ENCODE measurements at regions not wholly inside any gene's neighbourhood (a gene's known extent, or its start where the extent isn't known, plus 50 kb on each side); places are given as distances from the start of the nearest gene placed in this dataset.

DNA sequence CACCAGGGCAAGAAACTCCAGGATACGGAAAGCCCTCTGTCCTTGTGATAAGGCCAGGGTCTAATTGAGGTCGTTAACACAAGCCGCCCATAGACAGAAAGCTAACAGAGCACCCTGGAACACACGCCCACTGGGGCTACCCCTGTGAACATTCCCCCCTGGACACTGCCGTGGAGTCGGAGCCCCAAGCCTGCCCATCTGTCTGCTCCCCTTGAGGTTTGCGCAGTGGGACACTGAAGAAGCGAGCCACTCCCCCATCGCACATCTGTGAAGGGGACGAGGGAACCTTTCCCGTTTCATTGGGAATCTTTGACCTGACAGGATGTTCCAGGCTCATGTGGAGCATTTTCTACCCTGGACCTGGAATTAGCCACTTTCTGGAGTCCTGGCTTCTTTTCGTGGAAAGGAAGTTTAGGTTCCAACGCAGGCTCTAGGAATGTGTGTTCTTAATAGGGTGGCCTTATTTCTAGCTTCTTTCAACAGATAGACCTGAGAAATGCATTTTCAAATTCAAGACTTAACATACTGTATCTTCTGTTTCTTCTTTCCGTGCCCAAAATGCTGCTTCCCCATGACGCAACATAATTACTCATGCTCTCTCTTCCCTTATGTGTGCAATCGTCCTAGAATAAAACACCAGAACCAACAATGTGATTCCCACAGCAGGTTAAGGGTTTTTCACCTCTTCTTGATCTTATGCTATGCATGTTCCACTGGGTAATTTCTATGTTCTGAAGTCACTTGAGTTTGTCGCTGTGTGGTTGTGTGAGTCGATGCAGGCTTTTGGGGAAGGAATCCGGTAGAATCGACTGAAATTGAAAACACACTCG is 161.1 kb downstream of the ERMARD start:
- no peak for DNase-seq (ENCODE audit: low read depth)

DNA sequence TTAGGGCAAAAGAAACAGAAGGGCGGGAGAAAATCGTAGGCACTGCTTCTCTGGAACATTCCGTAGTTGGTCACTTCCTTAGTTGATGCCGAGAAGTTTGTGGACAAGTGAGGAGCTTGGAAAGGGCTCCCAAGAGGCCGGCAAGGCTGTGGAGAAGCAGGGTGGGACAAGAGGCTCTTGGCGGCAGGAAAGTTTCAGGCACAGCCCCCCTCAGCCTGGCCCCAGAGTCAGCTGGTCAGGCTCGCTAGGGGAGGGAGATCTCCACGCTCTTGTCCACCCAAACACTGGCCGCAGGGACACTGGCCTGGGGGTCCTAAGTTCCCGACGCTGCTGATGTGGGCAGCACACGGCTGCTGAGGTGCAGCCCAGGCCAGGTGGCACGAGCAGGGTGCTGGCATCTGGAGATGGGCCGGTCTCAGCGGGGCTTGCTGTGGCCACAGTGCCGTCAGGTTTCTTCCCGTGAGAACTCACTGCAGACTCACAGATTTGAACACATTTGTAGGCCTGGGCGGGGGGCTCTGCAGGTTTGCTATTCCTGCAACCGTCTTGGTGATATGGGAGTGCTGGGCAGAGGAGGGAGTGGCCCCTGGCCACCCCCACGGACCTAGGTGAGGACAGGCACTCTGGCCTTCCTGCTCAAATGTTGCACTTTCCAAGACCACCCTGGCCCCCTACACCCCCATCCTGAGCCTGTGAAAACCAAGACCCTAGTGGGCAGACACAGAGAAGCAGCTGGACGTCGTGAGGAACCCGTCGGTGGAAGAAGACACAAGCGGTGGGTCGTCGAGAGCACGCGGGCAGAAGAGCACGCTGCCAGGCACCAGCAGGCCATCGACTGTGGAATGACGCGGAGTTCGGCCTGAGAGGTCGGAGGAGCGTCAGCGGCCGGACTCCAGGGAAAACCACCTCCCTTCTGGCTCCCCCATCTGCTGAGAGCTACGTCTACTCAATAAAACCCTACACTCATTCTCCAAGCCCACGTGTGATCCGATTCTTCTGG is 160.1 kb downstream of the ERMARD start:
- no peak for DNase-seq (ENCODE audit: low read depth)

DNA sequence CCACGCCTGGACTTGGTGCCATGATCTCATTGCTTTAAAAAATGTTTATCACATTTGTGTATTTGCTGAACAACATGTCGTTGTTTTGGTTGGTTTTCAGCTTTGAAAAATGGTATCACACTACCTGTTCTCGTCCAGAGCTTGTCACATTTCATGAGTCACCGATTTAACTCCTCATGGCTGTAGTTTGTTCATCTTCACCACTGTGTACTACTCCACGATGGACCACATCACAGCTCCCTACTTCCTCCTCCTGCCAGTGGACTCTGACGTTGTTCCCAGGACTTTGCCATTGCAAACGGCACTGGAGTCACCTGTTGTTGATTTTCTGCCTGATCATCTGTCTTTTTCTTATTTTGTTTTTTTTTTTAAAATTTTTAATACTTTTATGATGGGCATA is 157.7 kb downstream of the ERMARD start:
- no peak for DNase-seq (ENCODE audit: low read depth)

DNA sequence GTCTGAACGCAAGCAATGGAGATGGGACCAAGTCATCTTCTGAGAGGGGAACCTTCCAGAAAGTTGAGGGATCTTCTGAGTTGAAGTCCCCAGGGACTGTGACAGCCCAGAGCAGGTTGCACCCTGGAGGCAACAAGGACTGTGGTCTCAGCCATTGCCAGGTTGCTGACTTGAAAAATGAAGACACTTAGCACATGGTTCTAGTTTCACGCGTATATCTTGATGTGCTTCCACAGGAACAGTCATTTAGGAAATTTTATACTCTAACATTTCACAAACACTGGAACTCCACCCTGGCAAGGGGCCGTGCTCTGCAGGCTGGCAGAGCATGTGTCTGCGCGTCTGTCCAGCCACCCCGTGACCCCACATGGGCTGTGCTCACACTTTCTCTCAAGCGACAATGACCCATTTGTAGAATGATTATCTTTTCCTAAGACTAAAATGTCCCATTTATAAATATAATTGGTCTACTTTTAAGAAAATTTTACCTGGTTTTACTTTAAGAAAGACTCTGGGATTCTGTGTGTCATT is 157.0 kb downstream of the ERMARD start:
- no peak for DNase-seq (ENCODE audit: low read depth)

DNA sequence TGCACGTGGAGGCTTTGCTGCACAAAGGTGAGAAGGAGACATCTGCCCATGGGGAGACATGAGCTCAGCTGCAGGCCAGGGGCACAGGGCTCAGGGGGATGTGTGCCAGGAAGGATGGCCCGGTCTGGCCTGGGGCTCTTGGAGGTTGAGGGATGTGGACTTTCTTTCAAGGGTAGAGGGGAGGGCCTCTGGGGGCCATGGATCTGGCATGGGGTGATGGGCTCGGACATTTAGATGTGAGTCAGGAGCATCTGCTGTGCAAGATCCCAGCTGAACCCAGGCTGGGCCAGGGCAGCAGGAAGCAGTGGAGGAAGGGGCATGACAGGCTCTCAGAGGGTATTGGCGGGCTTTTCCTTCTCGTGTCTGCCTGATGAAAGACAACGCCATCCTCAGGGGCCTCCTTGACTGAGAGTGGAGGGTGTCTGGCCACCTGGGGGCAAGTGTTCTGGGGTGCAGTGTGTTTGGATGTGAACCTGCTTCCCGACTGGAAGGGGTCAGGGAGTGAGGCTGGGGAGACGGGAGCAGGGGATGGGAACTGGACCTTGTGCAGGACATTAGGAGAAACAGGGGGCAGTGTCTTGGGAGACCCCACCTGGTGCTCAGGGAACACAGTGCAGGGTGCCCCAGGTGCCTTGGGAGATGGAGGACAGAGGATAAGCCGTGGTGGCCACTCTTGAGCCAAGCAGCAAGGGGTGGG is 156.1 kb downstream of the ERMARD start:
- no peak for DNase-seq (ENCODE audit: low read depth)

DNA sequence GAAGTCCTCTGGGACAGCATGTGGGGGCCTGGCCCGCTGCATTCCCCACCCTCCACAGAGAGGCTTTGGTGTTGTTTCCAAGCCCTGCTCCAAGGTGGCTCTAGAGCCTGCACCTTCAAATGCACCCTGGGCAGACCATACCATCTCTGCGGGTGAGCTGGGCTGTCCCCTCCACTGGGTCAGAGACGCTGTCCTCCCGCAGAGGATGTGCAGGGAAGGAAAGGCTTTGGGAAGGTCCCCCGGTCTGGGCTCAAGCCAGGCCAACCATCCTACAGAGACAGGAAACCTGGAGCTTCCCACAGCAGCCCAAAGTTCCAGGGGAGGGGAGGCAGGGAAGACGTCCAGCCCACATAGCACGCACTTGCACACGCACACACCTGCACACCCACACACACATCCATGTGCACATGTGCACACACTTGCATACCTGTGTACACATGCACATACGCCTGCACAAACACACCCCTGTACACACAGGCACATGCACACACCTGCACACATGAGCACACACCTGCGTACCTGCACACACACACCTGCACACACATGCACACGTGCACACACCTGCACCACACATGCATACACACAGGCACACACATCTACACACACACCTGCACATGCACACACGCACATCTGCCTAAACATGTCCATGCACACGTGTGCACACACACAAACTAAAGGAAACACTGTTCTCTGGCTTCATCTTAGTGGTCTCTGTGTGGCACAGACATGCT is 155.4 kb downstream of the ERMARD start:
- DNase-seq (ENCODE audit: low read depth) = no peak

DNA sequence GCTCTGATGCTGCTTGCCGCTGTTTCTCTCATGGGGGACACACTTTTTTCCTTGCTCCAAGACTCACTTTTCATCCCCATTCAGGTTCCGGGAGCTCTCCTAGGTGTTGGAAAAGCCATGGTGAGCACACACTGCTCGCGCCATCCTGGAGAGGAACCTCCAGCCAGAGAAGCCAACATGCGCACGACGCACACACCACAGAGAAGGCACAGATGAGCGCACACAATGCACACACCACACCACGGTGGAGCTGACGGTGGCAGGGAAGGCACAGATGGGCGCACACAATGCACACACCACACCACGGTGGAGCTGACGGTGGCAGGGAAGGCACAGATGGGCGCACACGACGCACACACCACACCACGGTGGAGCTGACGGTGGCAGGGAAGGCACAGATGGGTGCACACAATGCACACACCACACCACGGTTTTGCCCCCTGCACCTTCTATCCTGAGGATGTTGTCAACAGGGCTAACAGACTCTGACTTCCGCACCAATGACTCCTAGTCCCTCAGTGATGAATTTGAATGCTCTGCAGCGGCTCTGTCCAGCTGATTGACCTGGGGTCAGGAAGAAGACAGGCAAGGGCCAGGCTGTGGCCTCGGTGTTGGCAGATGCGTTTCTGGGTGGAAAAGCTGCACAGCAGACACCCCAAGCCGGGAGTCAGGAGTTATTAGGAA is 154.7 kb downstream of the ERMARD start:
- no peak for DNase-seq (ENCODE audit: low read depth)

DNA sequence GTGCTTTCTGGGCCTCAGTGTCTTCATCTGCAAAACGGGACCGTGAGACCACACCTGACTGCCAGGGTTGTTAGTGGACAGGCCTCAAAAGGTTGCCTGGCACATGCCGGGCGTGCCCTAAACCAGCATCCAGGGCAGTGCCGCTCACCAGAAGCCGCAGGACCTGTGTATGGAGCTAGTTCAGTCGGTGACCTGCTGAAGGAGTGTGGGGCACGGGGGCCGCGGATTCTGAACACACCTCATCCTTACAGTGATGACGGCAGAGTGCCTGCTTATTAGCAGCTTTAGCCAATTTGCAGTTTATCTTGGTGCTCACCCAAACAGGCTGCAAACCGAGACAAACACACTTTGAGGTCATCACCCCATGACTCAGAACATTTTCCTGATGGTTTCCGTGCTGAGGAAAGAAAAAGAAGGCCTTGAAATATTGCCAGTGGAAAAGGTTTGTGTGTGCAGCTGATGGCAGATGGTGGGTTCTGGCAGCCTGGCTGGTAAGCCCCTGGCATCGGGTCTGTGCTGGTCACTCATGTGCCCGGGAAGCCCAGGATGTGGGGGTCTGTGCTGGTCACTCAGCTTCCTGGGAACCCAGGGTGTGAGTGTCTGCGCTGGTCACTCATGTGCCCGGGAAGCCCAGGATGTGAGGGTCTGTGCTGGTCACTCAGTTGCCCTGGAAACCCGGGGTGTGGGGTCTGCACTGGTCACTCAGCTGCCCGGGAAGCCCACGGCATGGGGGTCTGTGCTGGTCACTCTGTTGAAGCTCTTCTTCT is 153.8 kb downstream of the ERMARD start:
- DNase-seq (ENCODE audit: low read depth) = no peak

DNA sequence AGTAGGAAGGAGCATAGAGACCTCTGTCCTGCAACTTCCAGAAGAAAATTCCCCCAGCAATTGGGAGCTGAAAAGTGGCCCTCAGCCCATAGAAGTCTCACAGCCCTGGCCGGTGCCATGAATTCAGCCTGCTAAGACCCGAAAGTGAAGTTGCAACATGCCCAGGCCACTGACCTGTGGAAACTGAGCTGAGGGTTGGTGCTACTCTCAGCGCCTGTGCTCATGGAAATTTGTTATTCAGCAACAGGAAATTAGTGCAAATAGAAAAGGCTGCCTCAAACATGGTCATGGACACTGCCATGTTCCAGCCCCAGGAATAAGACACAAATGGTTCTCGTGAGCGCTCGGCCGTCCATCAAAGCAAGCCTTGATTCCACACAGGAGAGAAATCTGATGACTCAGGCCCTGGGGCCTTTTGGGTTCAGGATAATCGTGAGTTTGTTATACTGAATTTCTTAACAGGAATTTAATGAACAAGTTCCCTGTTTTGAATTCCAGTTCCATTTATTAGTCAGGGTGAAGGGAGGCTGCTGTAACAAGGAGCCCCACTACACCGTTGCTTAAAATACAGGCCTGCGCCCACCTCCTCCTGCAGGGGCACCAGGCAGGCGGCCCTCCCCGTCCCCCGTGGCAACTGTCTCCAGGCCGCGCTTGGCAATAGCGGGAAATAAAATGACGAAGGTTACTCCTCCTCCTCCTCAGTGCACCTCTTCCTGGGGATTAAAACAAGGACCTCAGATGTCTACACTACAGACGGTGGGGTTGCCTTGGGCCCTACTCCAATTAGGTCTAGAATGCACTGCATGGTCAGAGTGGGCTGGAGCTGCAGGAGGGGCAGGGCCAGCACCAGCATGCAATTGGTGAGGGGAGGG is 152.9 kb downstream of the ERMARD start:
- no peak for DNase-seq (ENCODE audit: low read depth)

DNA sequence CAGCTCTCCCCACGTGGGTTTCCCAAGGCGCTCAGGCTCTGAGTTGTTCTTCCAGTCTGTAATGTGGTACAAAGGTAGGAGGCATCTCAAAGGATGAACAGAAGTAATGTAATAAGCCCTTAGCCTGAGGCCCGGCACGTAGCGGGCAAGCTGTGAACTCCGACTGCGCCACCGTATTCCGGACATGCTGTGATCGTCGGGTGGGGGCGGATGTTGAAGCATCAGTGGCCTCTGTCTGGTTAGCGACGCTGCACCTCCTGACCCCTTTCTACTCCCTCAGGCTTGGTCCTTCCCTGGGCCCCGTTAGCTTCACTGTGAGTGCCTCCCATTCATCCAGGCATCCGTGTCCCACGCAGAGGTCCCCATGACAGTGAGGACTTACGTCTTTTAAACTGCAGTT is 151.7 kb downstream of the ERMARD start:
- DNase-seq (ENCODE audit: low read depth) = no peak

DNA sequence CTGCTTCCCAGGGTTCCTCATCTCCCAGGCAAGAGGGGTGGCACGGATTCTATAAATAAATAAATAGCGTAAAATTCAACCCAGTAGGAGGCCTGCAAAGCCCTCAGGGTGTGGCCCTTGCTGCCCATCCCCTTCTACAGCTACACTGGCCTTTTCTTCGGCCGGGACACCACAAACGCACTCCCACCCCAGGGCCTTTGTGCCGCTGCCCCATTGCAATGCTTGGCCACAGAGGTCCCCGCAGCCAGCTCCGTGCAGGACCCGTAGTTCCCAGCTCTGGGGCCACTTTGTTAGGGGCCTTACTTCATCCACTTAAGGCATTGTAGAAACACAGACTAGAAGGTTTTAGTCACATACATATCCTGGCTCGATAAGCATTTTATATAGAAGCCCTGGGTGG is 151.2 kb downstream of the ERMARD start:
- no peak for DNase-seq (ENCODE audit: low read depth)

DNA sequence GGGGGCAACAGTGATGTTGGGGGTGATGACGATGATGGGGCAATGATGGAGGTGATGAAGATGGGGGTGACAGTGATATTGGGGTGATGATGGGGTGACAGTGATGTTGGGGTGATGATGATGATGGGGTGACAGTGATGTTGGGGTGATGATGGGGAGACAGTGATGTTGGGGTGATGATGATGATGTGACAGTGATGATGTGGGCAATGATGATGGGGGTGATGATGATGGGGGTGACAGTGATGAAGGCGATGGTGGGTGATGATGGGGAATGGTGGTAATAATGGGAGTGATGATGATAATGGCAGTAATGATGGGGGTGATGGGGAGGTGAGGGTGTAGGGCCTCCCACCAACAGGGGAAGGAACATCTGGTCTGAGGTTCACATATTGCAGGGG is 150.6 kb downstream of the ERMARD start:
- no peak for DNase-seq (ENCODE audit: low read depth)

DNA sequence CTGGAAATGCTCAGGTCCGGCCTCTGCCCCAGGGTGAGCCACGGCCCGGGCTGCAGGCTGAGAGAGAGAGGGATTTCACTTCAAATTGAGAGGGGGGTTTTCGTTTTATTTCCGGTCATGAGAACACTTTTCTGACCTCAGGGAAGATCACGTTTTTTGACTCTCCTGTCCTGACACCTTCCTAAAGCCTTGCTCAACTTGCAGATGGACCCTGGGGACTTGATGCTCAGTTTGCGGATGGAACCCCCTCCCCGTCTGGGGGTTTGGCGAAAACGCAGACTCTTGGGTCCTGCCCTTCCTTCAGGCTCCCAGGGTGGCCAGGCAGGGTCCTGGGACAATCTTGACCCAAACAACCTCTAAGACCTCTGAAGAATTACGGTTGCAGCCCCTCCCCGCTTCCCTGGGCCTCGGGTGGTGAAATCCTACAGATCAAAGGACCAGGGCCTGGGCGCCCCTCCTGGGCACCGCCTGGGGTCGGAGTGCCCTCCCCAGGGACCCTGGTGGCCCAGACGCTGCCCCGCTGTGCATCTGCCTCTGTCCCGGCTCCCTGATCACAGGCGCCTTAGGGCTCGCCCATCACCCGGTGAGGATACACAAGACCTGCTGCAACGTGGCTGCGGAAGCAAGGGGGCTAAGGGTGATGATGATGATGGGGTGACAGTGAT is 148.2 kb downstream of the ERMARD start:
- no peak for DNase-seq (ENCODE audit: low read depth)

DNA sequence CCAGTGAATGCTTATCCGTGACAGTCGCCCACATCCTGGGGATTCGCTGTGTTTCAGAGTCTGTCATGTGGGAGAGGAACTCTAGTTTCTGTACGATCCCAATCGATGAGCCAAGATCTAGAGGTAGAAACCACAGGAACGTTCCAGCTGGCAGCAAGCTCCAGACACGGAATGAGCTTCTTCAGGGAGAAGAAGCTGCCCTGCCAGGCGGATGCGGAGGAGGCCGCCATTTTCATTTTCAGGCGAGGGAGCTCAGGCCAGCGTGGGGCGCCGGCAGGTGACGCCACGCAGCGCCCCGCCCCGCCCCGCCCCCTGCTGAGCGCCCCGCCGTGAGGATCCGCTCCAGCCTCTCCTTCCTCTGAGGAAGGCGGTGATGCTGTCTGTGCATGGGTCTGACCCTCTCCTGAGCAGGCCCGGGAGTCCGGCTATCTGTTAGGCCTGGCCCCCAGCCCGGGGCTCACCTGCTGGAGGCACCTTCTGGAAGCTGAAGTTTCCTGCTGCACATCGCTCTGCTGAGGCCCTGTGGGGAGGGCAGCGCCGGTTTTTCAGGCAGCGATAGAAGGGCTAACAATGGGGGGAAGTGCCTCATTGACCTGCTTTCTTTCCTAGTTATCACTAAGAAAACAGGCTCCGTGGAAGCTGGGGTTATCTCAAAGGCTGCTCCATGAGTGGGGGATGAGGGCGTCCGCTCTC is 147.5 kb downstream of the ERMARD start:
- DNase-seq (ENCODE audit: low read depth) = no peak

DNA sequence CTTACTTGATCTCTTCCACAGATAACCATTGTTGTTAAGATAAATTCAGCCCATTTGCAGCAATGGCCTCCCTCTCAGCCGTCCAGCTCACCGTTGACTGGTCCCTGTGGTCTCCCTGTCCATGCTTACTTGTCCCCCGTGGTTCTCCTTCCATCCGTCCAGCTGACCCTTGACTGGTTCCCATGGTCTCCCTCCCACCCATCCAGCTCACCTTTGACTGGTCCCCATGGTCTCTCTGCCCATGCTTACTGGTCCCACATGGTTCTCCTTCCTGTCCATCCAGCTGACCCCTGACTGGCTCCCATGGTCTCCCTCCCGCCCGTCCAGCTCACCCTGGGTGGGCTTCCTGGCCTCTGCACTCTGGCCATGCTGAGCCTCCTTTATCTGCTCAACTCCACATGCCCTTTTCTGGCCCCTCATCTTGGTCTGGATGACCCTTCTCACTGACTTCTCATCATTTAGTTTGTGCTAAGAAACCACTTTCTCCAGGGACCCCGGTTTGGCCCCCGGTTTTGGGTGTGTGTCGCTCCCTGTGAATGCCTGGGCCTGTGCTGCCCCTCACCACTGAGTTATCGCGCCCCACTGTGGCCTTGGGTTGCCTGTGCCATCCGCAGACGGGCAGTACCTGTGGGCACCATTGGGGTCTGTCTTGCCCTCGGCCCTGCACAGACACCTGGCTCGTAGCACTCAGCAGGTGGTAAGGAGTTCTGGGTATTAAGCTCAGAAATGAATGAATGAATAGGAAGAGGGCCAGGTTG is 146.4 kb downstream of the ERMARD start:
- DNase-seq (ENCODE audit: low read depth) = no peak

DNA sequence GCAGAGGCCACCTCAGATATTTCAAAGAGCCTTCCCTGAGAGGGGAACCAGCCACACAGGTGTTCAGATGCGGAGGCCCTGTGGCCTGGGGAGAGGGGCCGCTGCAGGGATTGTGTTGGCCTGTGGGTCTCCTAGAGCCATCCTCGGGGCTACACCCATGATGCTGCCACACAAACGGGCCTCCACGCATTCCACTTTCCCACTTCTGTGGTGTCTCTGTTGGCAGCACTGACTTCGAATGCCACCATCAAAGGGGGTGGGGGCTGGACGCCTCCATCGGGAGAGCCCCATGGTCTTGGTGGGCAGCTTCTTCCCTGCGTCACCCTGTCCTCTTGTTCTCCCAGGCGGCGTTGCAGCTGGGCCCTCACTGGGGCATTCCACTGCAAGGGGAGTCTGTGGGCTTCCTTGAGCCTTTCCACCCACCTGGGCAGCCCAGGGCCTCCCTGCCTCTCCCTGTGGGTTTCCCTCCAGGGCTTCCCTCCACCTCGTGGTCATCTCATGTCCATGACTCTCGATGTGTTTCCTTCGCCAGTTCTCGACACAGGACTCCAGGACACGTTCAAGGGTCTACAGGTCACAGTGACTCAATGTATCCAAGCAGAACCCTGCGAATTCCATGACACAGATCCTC is 145.5 kb downstream of the ERMARD start:
- no peak for DNase-seq (ENCODE audit: low read depth)
